ENCODE measurements at regions not wholly inside any gene's neighbourhood (a gene's known extent, or its start where the extent isn't known, plus 50 kb on each side); places are given as distances from the start of the nearest gene placed in this dataset.

DNA sequence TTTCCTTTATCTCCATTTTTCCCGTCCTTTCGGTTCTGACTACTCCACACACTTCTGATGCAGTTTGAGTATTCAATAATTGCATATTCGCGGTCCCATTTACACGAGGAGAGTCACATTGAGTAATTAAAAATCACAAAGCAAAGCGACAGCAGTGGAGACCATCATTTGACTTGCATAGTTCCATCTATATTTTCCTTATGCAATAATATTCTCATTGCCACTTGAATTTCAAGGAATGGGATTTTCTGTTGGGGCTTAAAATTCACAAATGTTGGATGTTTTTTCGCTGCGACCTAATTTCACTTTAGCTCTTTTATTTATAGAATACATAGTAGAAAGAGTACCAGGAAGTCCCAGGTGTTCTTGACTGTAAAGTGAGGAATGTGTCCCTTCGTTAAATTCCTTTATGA is 186.8 kb downstream of the ZEB2 start:
- ATAC-seq (ENCODE audit: low FRiP score) (no peak), DNase-seq (ENCODE audit: low spot score) (no peak)
- TF ChIP-seq, protein P1, sequence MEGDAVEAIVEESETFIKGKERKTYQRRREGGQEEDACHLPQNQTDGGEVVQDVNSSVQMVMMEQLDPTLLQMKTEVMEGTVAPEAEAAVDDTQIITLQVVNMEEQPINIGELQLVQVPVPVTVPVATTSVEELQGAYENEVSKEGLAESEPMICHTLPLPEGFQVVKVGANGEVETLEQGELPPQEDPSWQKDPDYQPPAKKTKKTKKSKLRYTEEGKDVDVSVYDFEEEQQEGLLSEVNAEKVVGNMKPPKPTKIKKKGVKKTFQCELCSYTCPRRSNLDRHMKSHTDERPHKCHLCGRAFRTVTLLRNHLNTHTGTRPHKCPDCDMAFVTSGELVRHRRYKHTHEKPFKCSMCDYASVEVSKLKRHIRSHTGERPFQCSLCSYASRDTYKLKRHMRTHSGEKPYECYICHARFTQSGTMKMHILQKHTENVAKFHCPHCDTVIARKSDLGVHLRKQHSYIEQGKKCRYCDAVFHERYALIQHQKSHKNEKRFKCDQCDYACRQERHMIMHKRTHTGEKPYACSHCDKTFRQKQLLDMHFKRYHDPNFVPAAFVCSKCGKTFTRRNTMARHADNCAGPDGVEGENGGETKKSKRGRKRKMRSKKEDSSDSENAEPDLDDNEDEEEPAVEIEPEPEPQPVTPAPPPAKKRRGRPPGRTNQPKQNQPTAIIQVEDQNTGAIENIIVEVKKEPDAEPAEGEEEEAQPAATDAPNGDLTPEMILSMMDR (IDR thresholded peaks at IDR 0.05), result no peak

DNA sequence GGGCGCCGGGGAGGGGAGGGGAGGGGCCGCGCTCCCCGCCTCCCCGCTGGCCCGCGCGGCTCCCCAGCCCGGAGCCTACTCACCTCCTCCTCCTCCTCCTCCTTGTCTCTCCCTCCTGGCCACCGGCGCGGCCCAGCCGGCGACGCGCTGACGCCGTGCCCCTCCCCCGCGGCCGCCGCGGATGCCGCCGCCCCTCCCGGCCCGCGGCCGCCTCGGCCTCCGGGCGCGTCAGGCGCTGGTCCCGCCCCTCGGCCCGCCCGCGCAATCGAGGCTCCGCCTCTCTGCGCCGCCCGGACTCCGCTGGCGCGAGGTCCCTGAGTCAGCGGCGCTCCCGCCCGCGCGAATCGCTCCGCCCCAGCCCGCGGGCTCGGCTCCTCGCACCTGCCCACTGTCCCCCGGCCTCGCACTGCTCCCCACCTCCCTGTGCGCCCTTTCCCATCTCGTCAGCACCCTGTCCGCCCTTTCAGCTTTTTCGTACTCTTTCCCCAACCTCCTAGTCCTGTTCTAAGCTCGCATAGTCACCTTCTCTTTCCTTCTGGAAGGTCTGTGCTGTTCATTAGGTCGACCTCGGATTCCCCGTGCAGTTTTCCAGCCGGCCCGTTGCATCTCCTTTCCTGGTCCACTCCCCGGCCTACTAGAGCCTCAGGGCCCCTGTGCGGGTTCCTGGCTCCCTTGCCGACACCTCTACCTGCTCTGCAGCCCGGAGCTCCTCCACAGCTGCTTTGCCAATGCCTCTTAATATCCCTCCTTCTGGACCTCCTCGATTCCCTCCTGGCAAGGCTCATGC is 187.4 kb downstream of the ZEB2 start:
- DNase-seq (ENCODE audit: low spot score), result peak; percentile 29
- TF ChIP-seq, protein P1 (IDR thresholded peaks at IDR 0.05), result no peak
- ATAC-seq (ENCODE audit: low FRiP score), result peak; percentile 98

DNA sequence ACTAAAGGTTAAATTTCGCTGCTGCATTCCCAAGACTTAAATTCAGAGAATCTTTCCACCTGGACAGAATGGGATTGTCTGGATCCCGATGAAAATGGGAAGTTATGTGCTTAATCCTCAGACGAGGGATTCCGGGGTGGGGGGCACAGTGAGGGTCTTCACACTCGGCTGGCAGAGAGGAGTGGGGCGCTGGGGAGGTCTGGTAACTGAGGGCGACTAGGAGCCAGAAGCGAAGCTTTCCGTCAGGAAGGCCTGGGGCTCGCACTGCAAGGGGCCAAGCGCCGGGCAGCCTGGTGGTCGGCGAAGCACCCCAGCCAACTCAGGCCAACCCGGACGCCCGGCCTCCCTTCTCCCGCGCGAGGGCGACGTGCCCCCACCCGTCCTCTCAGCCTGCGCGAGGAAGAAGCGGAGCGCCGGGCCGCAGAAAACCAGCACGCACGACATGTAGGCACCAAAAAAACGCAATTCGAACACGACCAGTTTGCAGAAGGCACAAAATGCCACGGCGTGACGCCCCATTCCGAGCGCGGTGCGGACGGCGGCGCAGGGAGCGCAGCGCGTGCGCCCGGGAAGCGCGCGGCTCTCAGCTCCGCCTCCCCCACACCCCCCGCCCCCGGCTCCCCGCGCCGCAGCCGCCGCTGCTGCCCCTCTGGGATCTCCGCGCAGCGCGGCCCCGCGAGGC is 188.1 kb downstream of the ZEB2 start:
- DNase-seq (ENCODE audit: low spot score), result no peak
- peak; percentile 57 for ATAC-seq (ENCODE audit: low FRiP score)
- TF ChIP-seq, protein P1 (IDR thresholded peaks at IDR 0.05), result no peak

DNA sequence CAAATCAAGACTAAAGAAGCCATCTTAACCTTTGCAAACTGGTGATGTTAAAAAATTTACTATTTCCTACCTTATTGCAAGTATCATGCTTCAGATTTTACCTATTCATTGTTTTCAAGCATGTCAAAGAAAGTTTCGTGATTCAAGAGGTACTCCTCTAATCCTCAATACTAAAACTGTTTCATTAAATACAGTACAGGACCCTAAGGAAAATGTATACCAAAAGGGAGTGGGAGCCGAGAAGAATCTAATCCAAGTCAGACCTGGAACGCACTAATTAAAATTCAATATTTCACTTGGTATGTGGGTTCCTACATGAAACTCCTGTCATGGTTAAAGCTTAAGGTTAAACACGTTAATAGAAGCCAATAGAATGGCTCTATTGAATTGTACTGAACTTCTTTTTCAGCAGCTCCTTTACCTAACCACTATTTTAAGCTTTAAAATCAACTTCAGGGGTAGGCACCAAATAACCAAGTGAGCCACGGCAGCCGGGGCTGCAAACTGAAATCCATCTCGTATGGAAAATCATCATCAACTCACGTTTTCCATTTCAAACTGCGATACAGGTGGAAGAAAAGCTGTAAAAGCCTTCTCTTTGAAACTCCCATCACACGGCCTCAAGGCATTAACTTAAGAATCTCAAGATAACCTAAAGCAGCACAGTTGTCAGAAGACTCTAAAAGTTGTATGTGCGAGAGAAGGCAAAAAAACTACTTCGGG is 188.8 kb downstream of the ZEB2 start:
- TF ChIP-seq, protein P1 (IDR thresholded peaks at IDR 0.05), result no peak
- ATAC-seq (ENCODE audit: low FRiP score) (no peak), DNase-seq (ENCODE audit: low spot score) (no peak)

DNA sequence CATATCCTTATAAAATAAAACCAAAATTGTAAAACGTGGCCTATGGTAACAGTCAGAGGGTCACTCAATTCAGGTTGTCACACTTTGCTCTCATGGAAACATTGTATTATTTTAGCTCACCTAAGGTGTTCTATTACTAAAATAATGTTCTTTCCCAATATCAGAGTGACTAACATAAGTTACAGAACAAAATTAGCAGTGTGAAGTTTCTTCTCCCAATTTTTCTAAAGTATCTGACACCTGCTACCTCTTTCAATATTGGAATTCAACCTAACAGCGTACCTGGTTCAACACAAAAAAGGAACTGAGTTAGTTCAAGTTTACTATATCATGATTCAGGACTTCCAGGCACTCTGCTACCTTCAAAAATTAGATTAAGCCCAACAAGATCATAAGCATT is 190.4 kb downstream of the ZEB2 start:
- no peak for DNase-seq (ENCODE audit: low spot score)
- no peak for ATAC-seq (ENCODE audit: low FRiP score)
- TF ChIP-seq, protein P1 (IDR thresholded peaks at IDR 0.05), result no peak

DNA sequence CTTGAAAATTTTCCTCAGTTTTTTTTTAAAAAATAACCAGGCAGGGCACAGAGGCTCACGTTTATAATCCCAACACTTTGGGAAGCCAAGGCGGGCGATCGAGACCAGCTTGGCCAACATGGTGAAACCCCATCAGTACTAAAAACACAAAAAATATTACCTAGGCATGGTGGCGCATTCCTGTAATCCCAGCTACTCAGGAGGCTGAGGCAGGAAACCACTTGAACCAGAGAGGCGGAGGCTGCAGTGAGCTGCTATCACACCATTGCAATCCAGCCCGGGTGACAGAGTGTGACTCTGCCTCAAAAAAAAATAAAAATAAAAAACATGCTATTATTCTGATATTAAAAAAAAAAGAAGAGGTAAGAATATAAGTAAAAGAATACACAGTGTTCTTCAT is 191.0 kb downstream of the ZEB2 start:
- ATAC-seq (ENCODE audit: low FRiP score) (no peak), DNase-seq (ENCODE audit: low spot score) (no peak)
- TF ChIP-seq, protein P1 (IDR thresholded peaks at IDR 0.05), result no peak

Measured in omental fat pad (tissue), 3 donors.